HEK293 (cell line): ENCODE measurements at regions not wholly inside any gene's neighbourhood (a gene's known extent, or its start where the extent isn't known, plus 50 kb on each side); places are given as distances from the start of the nearest gene placed in this dataset.
"Not testable (repeated sequence)": the region's sequence is repeated elsewhere in the genome, so short reads cannot be mapped to it uniquely, and the experiment has no call there.

ENCODE experiments used
- CTCF ChIA-PET: fragments of 350-600 bp; formaldehyde crosslinking; extraction: SDS; loops from one replicate; lab custom pipeline; 2021; ENCODE audit warnings: antibody characterized with exemption; lab: Yijun Ruan, JAX
- POLR2A ChIA-PET: fragments of 300-600 bp; formaldehyde crosslinking; extraction: SDS; loops from one replicate; lab custom pipeline; 2020; ENCODE audit warnings: antibody characterized with exemption, inconsistent platforms; lab: Yijun Ruan, JAX
- H3K27ac ChIP-seq: fragments of 200-500 bp; sonication (Bioruptor generic); 2 replicates; pipeline ENCODE4 v1.5.1; 2014; ENCODE audit warnings: low read depth, low read length, control low read depth, inconsistent platforms; ENCODE audit errors: extremely low read depth
- H3K36me3 ChIP-seq, 2 experiments: fragments of 200-500 bp in 1 of 2; sonication (Bioruptor generic) in 1 of 2; 1 replicate in 1 of 2; 2 replicates in 1 of 2; pipeline ENCODE4 v1.5.1; 2014 to 2017; ENCODE audit warnings: inconsistent platforms in 2 of 2, low read length in 2 of 2; ENCODE audit not compliant: control insufficient read depth in 2 of 2, insufficient read depth in 1 of 2
- H3K4me1 ChIP-seq: fragments of 200-500 bp; sonication (Bioruptor generic); 2 replicates; pipeline ENCODE4 v1.5.1; 2014; ENCODE audit warnings: mild to moderate bottlenecking, low read length, inconsistent platforms; ENCODE audit not compliant: control insufficient read depth, insufficient read depth
- H3K4me3 ChIP-seq: 2 replicates; pipeline ENCODE4 v1.5.1; 2011; ENCODE audit warnings: low read depth, mild to moderate bottlenecking, control low read depth, low read length, moderate library complexity
- H3K9me3 ChIP-seq: fragments of 200-500 bp; sonication (Bioruptor generic); 2 replicates; pipeline ENCODE4 v1.5.1; 2014; ENCODE audit warnings: low read depth, low read length, inconsistent platforms; ENCODE audit not compliant: control insufficient read depth, insufficient read depth
- BCL6B ChIP-seq: fragments of 450-650 bp; formaldehyde crosslinking; IDR thresholded peaks from 2 replicates; pipeline ENCODE4 v1.5.1; 2017; ENCODE audit warnings: missing biosample characterization, missing genetic modification characterization
- ELK4 ChIP-seq: IDR thresholded peaks from 2 replicates; pipeline ENCODE4 v1.6.1; 2011; ENCODE audit warnings: mild to moderate bottlenecking, low read depth, low read length, borderline replicate concordance
- GFI1B ChIP-seq: fragments of 450-650 bp; formaldehyde crosslinking; IDR thresholded peaks from 2 replicates; pipeline ENCODE4 v1.5.1; 2016; ENCODE audit warnings: missing biosample characterization, missing genetic modification characterization
- GLI4 ChIP-seq: fragments of 450-650 bp; formaldehyde crosslinking; IDR thresholded peaks from 2 replicates; pipeline ENCODE4 v1.5.1; 2016; ENCODE audit warnings: missing biosample characterization, missing genetic modification characterization
- HOXA7 ChIP-seq: sonication (generic); formaldehyde crosslinking; IDR thresholded peaks from 2 replicates; pipeline ENCODE4 v1.8.1; 2022; ENCODE audit warnings: missing genetic modification reagents, borderline replicate concordance
- KLF8 ChIP-seq: fragments of 450-650 bp; formaldehyde crosslinking; IDR thresholded peaks from 2 replicates; pipeline ENCODE4 v1.5.1; 2016; ENCODE audit warnings: missing biosample characterization, missing genetic modification characterization
- OSR2 ChIP-seq: fragments of 450-650 bp; formaldehyde crosslinking; IDR thresholded peaks from 2 replicates; pipeline ENCODE4 v1.5.1; 2016; ENCODE audit warnings: missing biosample characterization, missing genetic modification characterization
- TCF7L2 ChIP-seq: IDR thresholded peaks from 2 replicates; pipeline ENCODE4 v1.6.1; 2011; ENCODE audit warnings: low read depth, mild to moderate bottlenecking, inconsistent platforms, low read length, moderate library complexity, borderline replicate concordance
- YY1 ChIP-seq: fragments of 450-650 bp; formaldehyde crosslinking; IDR thresholded peaks from 2 replicates; pipeline ENCODE4 v1.5.1; 2018; ENCODE audit warnings: missing biosample characterization, missing genetic modification characterization
- ZBTB1 ChIP-seq: fragments of 450-650 bp; formaldehyde crosslinking; IDR thresholded peaks from 2 replicates; pipeline ENCODE4 v1.5.1; 2016; ENCODE audit warnings: missing biosample characterization, missing genetic modification characterization
- ZBTB20 ChIP-seq: fragments of 450-650 bp; formaldehyde crosslinking; IDR thresholded peaks from 2 replicates; pipeline ENCODE4 v1.5.1; 2016; ENCODE audit warnings: missing biosample characterization, missing genetic modification characterization
- ZBTB8A ChIP-seq: fragments of 450-650 bp; formaldehyde crosslinking; IDR thresholded peaks from 2 replicates; pipeline ENCODE4 v1.5.1; 2016; ENCODE audit warnings: missing biosample characterization, missing genetic modification characterization
- ZNF114 ChIP-seq: fragments of 450-650 bp; formaldehyde crosslinking; IDR thresholded peaks from 2 replicates; pipeline ENCODE4 v1.5.0; 2017; ENCODE audit warnings: missing biosample characterization, missing genetic modification characterization
- ZNF16 ChIP-seq: fragments of 450-650 bp; formaldehyde crosslinking; IDR thresholded peaks from 2 replicates; pipeline ENCODE4 v1.5.1; 2016; ENCODE audit warnings: low read depth, missing biosample characterization, missing genetic modification characterization
- ZNF169 ChIP-seq: fragments of 450-650 bp; formaldehyde crosslinking; IDR thresholded peaks from 2 replicates; pipeline ENCODE4 v1.5.1; 2016; ENCODE audit warnings: missing biosample characterization, missing genetic modification characterization
- ZNF19 ChIP-seq: fragments of 450-650 bp; formaldehyde crosslinking; IDR thresholded peaks from 2 replicates; pipeline ENCODE4; 2016; ENCODE audit warnings: missing biosample characterization, missing genetic modification characterization, low read depth
- ZNF221 ChIP-seq: fragments of 450-650 bp; formaldehyde crosslinking; IDR thresholded peaks from 2 replicates; pipeline ENCODE4 v1.5.1; 2017; ENCODE audit warnings: missing biosample characterization, missing genetic modification characterization, borderline replicate concordance
- ZNF266 ChIP-seq: fragments of 450-650 bp; formaldehyde crosslinking; IDR thresholded peaks from 2 replicates; pipeline ENCODE4 v1.5.1; 2016; ENCODE audit warnings: missing biosample characterization, missing genetic modification characterization, low read depth
- ZNF311 ChIP-seq: fragments of 450-650 bp; formaldehyde crosslinking; IDR thresholded peaks from 2 replicates; pipeline ENCODE4 v1.5.1; 2017; ENCODE audit warnings: missing biosample characterization, missing genetic modification characterization, borderline replicate concordance
- ZNF354C ChIP-seq: fragments of 450-650 bp; formaldehyde crosslinking; IDR thresholded peaks from 2 replicates; pipeline ENCODE4 v1.5.1; 2016; ENCODE audit warnings: missing biosample characterization, missing genetic modification characterization, low read depth, borderline replicate concordance
- ZNF37A ChIP-seq: fragments of 450-650 bp; IDR thresholded peaks from 2 replicates; pipeline ENCODE4 v1.5.1; 2018; ENCODE audit warnings: missing biosample characterization, missing genetic modification characterization
- ZNF394 ChIP-seq: fragments of 450-650 bp; formaldehyde crosslinking; IDR thresholded peaks from 2 replicates; pipeline ENCODE4 v1.5.1; 2016; ENCODE audit warnings: missing biosample characterization, missing genetic modification characterization, mild to moderate bottlenecking, moderate library complexity, borderline replicate concordance
- ZNF48 ChIP-seq: fragments of 450-650 bp; formaldehyde crosslinking; IDR thresholded peaks from 2 replicates; pipeline ENCODE4 v1.5.1; 2016; ENCODE audit warnings: missing biosample characterization, missing genetic modification characterization
- ZNF561 ChIP-seq: fragments of 450-650 bp; IDR thresholded peaks from 2 replicates; pipeline ENCODE4 v1.5.1; 2018; ENCODE audit warnings: missing biosample characterization, missing genetic modification characterization, borderline replicate concordance
- ZNF843 ChIP-seq: fragments of 450-650 bp; formaldehyde crosslinking; IDR thresholded peaks from 2 replicates; pipeline ENCODE4 v1.5.1; 2016; ENCODE audit warnings: missing biosample characterization, missing genetic modification characterization
- TF ChIP-seq, protein P1 (sequence below): fragments of 450-650 bp; formaldehyde crosslinking; IDR thresholded peaks from 2 replicates; pipeline ENCODE4 v1.5.1; 2016; ENCODE audit warnings: missing biosample characterization, missing genetic modification characterization
- TF ChIP-seq, protein P2 (sequence below): fragments of 450-650 bp; formaldehyde crosslinking; IDR thresholded peaks from 2 replicates; pipeline ENCODE4 v1.5.1; 2016; ENCODE audit warnings: missing biosample characterization, missing genetic modification characterization, low read depth
- TF ChIP-seq, protein P3 (sequence below): fragments of 450-650 bp; formaldehyde crosslinking; IDR thresholded peaks from 2 replicates; pipeline ENCODE4 v1.5.1; 2016; ENCODE audit warnings: missing biosample characterization, missing genetic modification characterization, borderline replicate concordance

GRCh38 chr18:2164644-2165550 is 406.4 kb downstream of the METTL4 start (continued):
- TF ChIP-seq ZNF19 (tag by site-specific recombination) (no peak), ZBTB8A (tag by site-specific recombination) (no peak), ZNF311 (tag by site-specific recombination) (no peak), ZNF221 (tag by site-specific recombination) (no peak), YY1 (tag by site-specific recombination) (no peak), ELK4 (no peak), ZNF354C (no peak)
- TF ChIP-seq, protein P1, sequence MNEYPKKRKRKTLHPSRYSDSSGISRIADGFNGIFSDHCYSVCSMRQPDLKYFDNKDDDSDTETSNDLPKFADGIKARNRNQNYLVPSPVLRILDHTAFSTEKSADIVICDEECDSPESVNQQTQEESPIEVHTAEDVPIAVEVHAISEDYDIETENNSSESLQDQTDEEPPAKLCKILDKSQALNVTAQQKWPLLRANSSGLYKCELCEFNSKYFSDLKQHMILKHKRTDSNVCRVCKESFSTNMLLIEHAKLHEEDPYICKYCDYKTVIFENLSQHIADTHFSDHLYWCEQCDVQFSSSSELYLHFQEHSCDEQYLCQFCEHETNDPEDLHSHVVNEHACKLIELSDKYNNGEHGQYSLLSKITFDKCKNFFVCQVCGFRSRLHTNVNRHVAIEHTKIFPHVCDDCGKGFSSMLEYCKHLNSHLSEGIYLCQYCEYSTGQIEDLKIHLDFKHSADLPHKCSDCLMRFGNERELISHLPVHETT (tag by site-specific recombination): no peak

DNA sequence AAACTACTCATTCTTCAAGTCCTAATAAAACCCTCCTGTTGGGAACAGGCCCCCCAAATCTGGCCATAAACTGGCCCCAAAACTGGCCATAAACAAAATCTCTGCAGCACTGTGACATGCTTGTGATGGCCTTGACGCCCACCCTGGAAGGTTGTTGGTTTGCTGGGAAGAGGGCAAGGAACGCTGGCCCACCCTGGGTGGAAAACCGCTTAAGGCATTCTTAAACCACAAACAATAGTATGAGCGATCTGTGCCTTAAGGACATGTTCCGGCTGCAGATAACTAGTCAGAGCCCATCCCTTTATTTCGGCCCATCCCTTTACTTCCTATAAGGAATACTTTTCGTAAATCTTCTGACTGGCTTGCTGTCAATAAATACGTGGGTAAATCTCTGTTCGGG is 404.4 kb downstream of the METTL4 start:
- H3K36me3 ChIP-seq, H3K4me1 ChIP-seq, H3K4me3 ChIP-seq, CTCF ChIA-PET, POLR2A ChIA-PET, H3K27ac ChIP-seq, H3K9me3 ChIP-seq: not testable (repeated sequence)

- no peak overlapping the region for H3K27ac ChIP-seq
- H3K9me3 ChIP-seq: no peaks in the 10 kb centered on the region
- CTCF ChIA-PET: no interaction called here
- H3K4me1 ChIP-seq: no peaks in the 10 kb centered on the region
- no peak overlapping the region for H3K4me3 ChIP-seq
- POLR2A ChIA-PET: no interaction called here
- TF ChIP-seq ZNF266 (tag by site-specific recombination) (no peak), KLF8 (tag by site-specific recombination) (no peak), ZNF394 (tag by site-specific recombination) (no peak), ZNF843 (tag by site-specific recombination) (no peak), ZBTB20 (tag by site-specific recombination) (no peak), HOXA7 (CRISPR knock-in tag) (no peak), BCL6B (tag by site-specific recombination) (no peak), ZBTB1 (tag by site-specific recombination) (no peak), OSR2 (tag by site-specific recombination) (no peak), GFI1B (tag by site-specific recombination) (no peak), ZNF37A (tag by site-specific recombination) (no peak), ZNF561 (no peak), TCF7L2 (no peak), ZNF16 (no peak), ZNF114 (no peak), ZNF169 (no peak), GLI4 (tag by site-specific recombination) (no peak), ZNF48 (tag by site-specific recombination) (no peak)
- TF ChIP-seq, protein P2, sequence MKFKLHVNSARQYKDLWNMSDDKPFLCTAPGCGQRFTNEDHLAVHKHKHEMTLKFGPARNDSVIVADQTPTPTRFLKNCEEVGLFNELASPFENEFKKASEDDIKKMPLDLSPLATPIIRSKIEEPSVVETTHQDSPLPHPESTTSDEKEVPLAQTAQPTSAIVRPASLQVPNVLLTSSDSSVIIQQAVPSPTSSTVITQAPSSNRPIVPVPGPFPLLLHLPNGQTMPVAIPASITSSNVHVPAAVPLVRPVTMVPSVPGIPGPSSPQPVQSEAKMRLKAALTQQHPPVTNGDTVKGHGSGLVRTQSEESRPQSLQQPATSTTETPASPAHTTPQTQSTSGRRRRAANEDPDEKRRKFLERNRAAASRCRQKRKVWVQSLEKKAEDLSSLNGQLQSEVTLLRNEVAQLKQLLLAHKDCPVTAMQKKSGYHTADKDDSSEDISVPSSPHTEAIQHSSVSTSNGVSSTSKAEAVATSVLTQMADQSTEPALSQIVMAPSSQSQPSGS: no peak
- TF ChIP-seq, protein P3, sequence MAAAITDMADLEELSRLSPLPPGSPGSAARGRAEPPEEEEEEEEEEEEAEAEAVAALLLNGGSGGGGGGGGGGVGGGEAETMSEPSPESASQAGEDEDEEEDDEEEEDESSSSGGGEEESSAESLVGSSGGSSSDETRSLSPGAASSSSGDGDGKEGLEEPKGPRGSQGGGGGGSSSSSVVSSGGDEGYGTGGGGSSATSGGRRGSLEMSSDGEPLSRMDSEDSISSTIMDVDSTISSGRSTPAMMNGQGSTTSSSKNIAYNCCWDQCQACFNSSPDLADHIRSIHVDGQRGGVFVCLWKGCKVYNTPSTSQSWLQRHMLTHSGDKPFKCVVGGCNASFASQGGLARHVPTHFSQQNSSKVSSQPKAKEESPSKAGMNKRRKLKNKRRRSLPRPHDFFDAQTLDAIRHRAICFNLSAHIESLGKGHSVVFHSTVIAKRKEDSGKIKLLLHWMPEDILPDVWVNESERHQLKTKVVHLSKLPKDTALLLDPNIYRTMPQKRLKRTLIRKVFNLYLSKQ (tag by site-specific recombination): no peak
- H3K36me3 ChIP-seq: no peaks in the 10 kb centered on the region
Observed at GRCh38 chr18:2168022-2168421, 403.3 kb downstream of the METTL4 start.
